WERI-Rb-1 (cell line): ENCODE measurements at regions not wholly inside any gene's neighbourhood (a gene's known extent, or its start where the extent isn't known, plus 50 kb on each side); places are given as distances from the start of the nearest gene placed in this dataset.
"Not testable (repeated sequence)": the region's sequence is repeated elsewhere in the genome, so short reads cannot be mapped to it uniquely, and the experiment has no call there.

ENCODE experiments used
- DNase-seq: peaks from one replicate; pipeline ENCODE4 v3.0.0-alpha.2; 2020
- H3K27ac ChIP-seq: fragments of 250-450 bp; sonication (Bioruptor Pico); 2 replicates; pipeline ENCODE4 v1.5.1; 2020; ENCODE audit warnings: mild to moderate bottlenecking, moderate library complexity
- H3K27me3 ChIP-seq: fragments of 250-450 bp; sonication (Bioruptor Pico); 2 replicates; pipeline ENCODE4 v1.5.1; 2021; ENCODE audit warnings: mild to moderate bottlenecking, low read depth, moderate library complexity; ENCODE audit not compliant: insufficient read depth, severe bottlenecking
- H3K36me3 ChIP-seq: fragments of 250-450 bp; sonication (Bioruptor Pico); 2 replicates; pipeline ENCODE4 v1.5.1; 2020; ENCODE audit warnings: mild to moderate bottlenecking, moderate library complexity
- H3K4me3 ChIP-seq: 2 replicates; pipeline ENCODE4 v1.5.1; 2011; ENCODE audit warnings: low read depth, mild to moderate bottlenecking, control low read depth, low read length
- H3K9me3 ChIP-seq: fragments of 250-450 bp; sonication (Bioruptor Pico); 2 replicates; pipeline ENCODE4 v1.5.1; 2021; ENCODE audit warnings: mild to moderate bottlenecking, moderate library complexity; ENCODE audit not compliant: severe bottlenecking
- CTCF ChIP-seq: IDR thresholded peaks from 2 replicates; pipeline ENCODE4 v1.5.1; 2011; ENCODE audit warnings: low read depth, mild to moderate bottlenecking, control low read depth, inconsistent platforms, low read length

- DNase-seq: no peak
- no peak for TF ChIP-seq CTCF
- Histone ChIP-seq H3K9me3 (no peaks in the 10 kb centered on the region), H3K27me3 (no peaks in the 10 kb centered on the region), H3K27ac (no peak overlapping the region), H3K4me3 (no peak overlapping the region), H3K36me3 (no peaks in the 10 kb centered on the region)
These were observed 958.3 kb downstream of the TSN start for GRCh38 chr2:122713800-122714199.

DNA sequence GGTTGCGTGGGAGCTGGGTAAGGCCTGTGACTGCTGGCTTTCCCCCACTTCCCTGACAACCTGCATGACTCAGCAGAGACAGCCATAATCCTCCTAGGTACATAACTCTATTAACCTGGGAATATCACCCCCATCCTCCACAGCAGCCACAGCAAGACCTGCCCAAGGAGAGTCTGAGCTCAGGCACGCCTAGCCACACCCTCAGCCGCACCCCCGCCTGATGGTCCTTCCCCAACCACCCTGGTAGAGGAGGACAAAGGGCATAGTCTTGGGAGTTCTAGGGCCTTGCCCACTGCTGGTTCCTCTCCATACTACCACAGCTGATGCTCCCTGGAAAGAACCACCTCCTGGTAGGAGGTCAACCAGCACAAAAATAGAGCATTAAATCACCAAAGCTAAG is 965.4 kb downstream of the TSN start:
- not testable (repeated sequence) for H3K36me3 ChIP-seq, DNase-seq, H3K27ac ChIP-seq, H3K4me3 ChIP-seq, H3K9me3 ChIP-seq, H3K27me3 ChIP-seq

GRCh38 chr2:122734766-122735424 is 979.4 kb downstream of the TSN start:
- Histone ChIP-seq H3K9me3 (no peaks in the 10 kb centered on the region), H3K27ac (no peak overlapping the region), H3K27me3 (no peaks in the 10 kb centered on the region), H3K4me3 (no peak overlapping the region), H3K36me3 (no peaks in the 10 kb centered on the region)
- no peak for TF ChIP-seq CTCF
- DNase-seq: no peak

DNA sequence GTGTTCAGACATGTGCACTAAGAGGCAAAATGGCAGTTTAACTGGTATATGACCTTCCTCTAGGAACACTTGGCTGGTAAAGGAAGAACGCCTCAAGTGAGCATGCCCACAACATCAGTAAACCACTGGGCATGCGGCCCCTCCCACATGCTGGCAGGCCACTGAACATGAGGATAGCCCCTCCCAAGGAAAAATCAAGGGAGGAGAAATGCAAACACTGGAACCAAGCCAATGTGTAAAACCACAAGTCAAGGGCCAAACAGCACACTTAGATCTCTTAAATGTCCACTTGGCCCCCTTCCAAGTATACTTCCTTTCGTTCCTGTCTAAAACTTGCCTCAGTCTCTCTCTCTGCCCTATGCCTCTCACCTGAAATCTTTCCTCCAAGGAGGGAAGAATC is 980.8 kb downstream of the TSN start:
- H3K9me3 ChIP-seq: no peaks in the 10 kb centered on the region
- no peak overlapping the region for H3K27ac ChIP-seq
- no peaks in the 10 kb centered on the region for H3K36me3 ChIP-seq
- no peak overlapping the region for H3K4me3 ChIP-seq
- no peaks in the 10 kb centered on the region for H3K27me3 ChIP-seq
- TF ChIP-seq CTCF: no peak
- DNase-seq: no peak

DNA sequence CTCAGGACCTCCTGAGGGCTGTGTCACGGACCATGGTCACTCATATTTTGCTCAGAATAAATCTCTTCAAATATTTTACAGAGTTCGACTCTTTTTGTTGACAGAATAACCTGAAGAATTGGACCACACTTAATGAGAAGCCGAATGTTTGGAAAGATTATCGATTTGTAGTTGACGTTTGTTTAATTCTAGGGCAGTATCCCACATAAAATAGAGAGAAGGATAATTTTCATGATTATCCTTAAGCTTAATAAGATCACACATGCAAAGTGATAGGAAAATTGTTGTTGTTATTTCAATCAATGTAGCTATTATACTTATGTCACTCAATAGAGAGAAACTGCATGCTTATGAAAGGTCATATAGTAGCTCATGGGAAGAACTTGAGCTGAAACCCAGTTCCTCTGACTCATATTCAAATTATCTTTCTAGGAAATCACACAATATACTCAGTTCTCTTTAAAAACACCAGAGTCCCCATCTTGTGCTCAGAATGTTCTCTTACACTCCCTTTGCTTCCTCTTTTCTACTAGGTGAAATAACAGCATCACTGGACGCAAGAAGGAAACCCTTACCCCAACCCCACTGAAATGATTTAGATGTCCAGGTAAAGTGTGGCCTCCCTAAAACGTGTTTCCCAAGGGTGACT is 982.1 kb downstream of the TSN start:
- Histone ChIP-seq H3K27ac (no peak overlapping the region), H3K4me3 (no peak overlapping the region), H3K9me3 (no peaks in the 10 kb centered on the region), H3K27me3 (no peaks in the 10 kb centered on the region), H3K36me3 (no peaks in the 10 kb centered on the region)
- no peak for DNase-seq
- no peak for TF ChIP-seq CTCF

- H3K4me3 ChIP-seq: no peak overlapping the region
- DNase-seq: no peak
- H3K27ac ChIP-seq: no peak overlapping the region
- H3K27me3 ChIP-seq: no peaks in the 10 kb centered on the region
- no peak for TF ChIP-seq CTCF
- H3K9me3 ChIP-seq: no peaks in the 10 kb centered on the region
- H3K36me3 ChIP-seq: no peaks in the 10 kb centered on the region
These were observed 984.5 kb downstream of the TSN start for GRCh38 chr2:122739732-122740593.
